ENCODE measurements at regions not wholly inside any gene's neighbourhood (a gene's known extent, or its start where the extent isn't known, plus 50 kb on each side); places are given as distances from the start of the nearest gene placed in this dataset.
A peak's percentile ranks its signal among the peaks of the same experiment; 100 is the strongest.

DNA sequence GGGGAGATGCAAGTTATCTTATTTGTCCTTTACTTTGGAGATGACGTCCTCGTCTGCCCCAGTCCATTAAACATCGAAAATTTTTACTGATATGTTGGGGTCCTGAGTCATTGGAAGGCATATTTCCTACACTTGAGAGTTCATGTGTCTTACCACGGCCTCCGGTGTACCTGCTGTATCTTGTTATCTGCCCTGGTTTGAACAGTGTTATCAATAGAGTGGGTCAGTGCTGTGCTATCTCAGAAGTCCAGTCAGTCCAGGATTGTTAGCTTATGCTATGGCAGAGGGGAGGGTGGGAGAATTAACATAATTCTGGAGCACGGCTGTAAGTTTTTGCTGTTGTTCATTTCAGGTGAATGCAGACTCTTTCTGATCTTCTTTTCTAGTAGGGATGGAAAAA lies 102.3 kb downstream of the ADCYAP1 start:
- Mint-ChIP-seq H3K4me1 (peaks cover 24% of the 10 kb centered on the region), H3K36me3 (peaks cover 4% of the 10 kb centered on the region), H3K9me3 (peaks cover 11% of the 10 kb centered on the region), H3K27me3 (ENCODE audit: low read depth) (no peaks in the 10 kb centered on the region), H3K27ac (no peak overlapping the region), H3K4me3 (no peak overlapping the region)
- TF ChIP-seq, protein P1, sequence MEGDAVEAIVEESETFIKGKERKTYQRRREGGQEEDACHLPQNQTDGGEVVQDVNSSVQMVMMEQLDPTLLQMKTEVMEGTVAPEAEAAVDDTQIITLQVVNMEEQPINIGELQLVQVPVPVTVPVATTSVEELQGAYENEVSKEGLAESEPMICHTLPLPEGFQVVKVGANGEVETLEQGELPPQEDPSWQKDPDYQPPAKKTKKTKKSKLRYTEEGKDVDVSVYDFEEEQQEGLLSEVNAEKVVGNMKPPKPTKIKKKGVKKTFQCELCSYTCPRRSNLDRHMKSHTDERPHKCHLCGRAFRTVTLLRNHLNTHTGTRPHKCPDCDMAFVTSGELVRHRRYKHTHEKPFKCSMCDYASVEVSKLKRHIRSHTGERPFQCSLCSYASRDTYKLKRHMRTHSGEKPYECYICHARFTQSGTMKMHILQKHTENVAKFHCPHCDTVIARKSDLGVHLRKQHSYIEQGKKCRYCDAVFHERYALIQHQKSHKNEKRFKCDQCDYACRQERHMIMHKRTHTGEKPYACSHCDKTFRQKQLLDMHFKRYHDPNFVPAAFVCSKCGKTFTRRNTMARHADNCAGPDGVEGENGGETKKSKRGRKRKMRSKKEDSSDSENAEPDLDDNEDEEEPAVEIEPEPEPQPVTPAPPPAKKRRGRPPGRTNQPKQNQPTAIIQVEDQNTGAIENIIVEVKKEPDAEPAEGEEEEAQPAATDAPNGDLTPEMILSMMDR (IDR thresholded peaks at IDR 0.05; ENCODE audit: unreplicated experiment): no peak
- no peak for DNase-seq (ENCODE audit: low spot score in 2 of 2, unreplicated experiment in 2 of 2)

DNA sequence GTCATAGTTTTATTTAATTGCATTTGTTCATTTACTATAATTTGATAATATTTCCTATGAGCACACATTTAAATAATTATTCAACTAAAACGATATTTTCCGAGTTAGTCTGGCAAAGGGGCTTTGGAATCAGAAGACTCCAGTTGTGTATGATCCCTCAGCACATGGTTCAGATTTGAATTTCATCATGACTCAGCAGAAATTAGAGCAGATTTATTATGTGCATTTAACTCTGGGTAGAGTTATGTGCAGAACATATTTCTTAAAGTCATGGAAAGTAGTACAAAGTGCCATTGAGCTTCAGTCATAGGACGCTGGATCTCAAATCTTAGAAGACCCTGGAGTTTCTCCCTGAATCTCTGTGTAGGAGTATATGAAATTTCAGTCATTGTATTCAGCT lies 106.7 kb downstream of the ADCYAP1 start:
- DNase-seq (ENCODE audit: low spot score in 2 of 2, unreplicated experiment in 2 of 2): no peak
- no peaks in the 10 kb centered on the region for H3K9me3 Mint-ChIP-seq
- H3K4me3 Mint-ChIP-seq: no peak overlapping the region
- H3K36me3 Mint-ChIP-seq: no peaks in the 10 kb centered on the region
- H3K4me1 Mint-ChIP-seq: peaks cover 47% of the 10 kb centered on the region
- TF ChIP-seq, protein P1 (IDR thresholded peaks at IDR 0.05; ENCODE audit: unreplicated experiment): no peak
- peak overlapping the region; percentile 70 for H3K27ac Mint-ChIP-seq
- H3K27me3 Mint-ChIP-seq (ENCODE audit: low read depth): no peaks in the 10 kb centered on the region

DNA sequence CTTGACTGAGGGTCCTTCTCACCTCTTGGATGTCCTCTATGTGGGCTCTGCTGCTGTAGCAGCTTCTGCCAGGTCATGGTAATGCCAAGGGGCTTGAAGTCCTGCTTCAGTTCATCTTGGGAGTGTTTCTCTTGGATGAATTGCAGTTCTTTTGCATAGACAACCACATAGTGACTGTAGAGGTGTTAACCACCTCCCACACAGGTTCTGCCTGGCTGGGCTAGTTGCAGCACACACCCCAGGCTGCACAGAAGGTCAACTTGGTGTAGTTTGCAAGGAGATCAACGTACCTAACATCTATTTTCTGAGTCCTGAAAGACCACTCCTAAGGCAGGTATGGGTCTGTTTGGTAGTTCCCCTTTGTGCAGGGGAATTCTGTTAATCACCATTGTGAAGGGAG lies 108.1 kb downstream of the ADCYAP1 start:
- H3K4me1 Mint-ChIP-seq: peaks cover 61% of the 10 kb centered on the region

DNA sequence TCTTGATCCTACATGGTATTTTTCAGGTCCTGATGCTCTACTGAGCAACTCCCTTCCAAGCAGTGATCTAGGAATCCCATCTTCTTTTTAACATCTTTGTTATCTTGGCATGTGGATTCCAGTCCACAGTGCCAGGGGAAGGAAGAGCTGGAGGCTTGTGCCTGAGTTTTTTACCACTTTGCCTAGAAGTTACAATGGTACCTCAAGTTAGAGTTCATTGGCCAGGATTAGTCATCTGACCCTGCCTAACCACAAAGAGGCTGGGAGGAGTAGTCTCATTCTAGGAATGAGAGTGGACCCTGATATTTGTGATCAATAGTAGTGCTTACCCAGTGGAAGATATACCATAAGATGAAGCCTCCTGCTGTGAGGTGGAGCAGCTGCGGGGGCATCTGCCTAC lies 109.3 kb downstream of the ADCYAP1 start:
- Mint-ChIP-seq H3K36me3 (no peaks in the 10 kb centered on the region), H3K27me3 (ENCODE audit: low read depth) (no peaks in the 10 kb centered on the region), H3K4me3 (no peak overlapping the region), H3K27ac (peak overlapping the region; percentile 95), H3K4me1 (peaks cover 73% of the 10 kb centered on the region), H3K9me3 (no peaks in the 10 kb centered on the region)
- DNase-seq (ENCODE audit: low spot score in 2 of 2, unreplicated experiment in 2 of 2): no peak
- TF ChIP-seq, protein P1 (IDR thresholded peaks at IDR 0.05; ENCODE audit: unreplicated experiment): no peak

More for the DNA sequence above, 108.1 kb downstream of the ADCYAP1 start:
- Mint-ChIP-seq H3K4me3 (no peak overlapping the region), H3K27me3 (ENCODE audit: low read depth) (no peaks in the 10 kb centered on the region), H3K9me3 (no peaks in the 10 kb centered on the region), H3K27ac (no peak overlapping the region), H3K36me3 (no peaks in the 10 kb centered on the region)
- no peak for DNase-seq (ENCODE audit: low spot score in 2 of 2, unreplicated experiment in 2 of 2)
- TF ChIP-seq, protein P1 (IDR thresholded peaks at IDR 0.05; ENCODE audit: unreplicated experiment): no peak

DNA sequence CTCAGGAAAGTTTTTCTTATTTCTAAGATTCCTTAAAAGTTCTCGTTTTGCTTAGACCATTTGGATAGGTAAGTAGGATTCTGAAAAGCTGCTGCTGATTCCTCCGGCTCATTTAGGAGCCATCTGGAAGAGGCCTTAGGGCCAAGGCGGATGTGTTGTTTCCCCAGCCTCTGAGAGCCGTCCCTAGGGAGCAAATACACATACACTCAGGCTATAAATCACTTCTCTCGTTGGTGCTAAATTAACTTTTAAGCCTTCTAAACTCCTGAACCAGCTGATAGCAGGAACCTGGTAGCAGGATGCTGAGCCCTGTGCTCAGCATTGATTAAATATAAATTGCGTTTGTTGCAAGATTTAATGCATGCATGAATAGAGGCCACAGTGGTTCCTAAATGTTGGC lies 109.8 kb downstream of the ADCYAP1 start:
- H3K36me3 Mint-ChIP-seq: no peaks in the 10 kb centered on the region
- peaks cover 79% of the 10 kb centered on the region for H3K4me1 Mint-ChIP-seq
- peak overlapping the region; percentile 95 for H3K27ac Mint-ChIP-seq
- H3K9me3 Mint-ChIP-seq: no peaks in the 10 kb centered on the region
- H3K27me3 Mint-ChIP-seq (ENCODE audit: low read depth): no peaks in the 10 kb centered on the region
- TF ChIP-seq, protein P1 (IDR thresholded peaks at IDR 0.05; ENCODE audit: unreplicated experiment): no peak
- no peak for DNase-seq (ENCODE audit: low spot score in 2 of 2, unreplicated experiment in 2 of 2)
- no peak overlapping the region for H3K4me3 Mint-ChIP-seq

All from mesothelial cell of epicardium (in vitro differentiated cells).